ENCODE measurements at regions not wholly inside any gene's neighbourhood (a gene's known extent, or its start where the extent isn't known, plus 50 kb on each side); places are given as distances from the start of the nearest gene placed in this dataset.
A peak's percentile ranks its signal among the peaks of the same experiment; 100 is the strongest.
"Not testable (repeated sequence)": the region's sequence is repeated elsewhere in the genome, so short reads cannot be mapped to it uniquely, and the experiment has no call there.

DNA sequence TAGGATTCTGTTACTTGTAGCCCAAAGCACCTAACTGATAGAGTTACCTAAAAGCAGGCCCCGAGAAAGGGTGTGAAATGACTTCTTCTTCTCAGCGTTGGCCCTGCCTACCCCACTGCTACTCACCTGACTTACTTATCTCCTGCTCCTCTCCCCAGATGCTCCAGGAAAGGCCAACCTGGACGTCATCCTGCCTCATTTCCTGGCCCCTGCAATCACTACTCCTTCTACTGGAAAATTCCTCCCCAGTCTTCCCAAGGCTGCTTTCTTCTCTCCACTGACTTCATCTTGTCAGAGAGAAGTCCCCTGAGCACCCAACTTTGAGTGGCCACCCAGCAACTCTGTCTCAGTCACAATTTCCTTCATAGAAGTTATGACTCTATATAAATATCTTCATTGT lies 63.4 kb upstream of the KLF7 start:
- TF ChIP-seq, protein P1, sequence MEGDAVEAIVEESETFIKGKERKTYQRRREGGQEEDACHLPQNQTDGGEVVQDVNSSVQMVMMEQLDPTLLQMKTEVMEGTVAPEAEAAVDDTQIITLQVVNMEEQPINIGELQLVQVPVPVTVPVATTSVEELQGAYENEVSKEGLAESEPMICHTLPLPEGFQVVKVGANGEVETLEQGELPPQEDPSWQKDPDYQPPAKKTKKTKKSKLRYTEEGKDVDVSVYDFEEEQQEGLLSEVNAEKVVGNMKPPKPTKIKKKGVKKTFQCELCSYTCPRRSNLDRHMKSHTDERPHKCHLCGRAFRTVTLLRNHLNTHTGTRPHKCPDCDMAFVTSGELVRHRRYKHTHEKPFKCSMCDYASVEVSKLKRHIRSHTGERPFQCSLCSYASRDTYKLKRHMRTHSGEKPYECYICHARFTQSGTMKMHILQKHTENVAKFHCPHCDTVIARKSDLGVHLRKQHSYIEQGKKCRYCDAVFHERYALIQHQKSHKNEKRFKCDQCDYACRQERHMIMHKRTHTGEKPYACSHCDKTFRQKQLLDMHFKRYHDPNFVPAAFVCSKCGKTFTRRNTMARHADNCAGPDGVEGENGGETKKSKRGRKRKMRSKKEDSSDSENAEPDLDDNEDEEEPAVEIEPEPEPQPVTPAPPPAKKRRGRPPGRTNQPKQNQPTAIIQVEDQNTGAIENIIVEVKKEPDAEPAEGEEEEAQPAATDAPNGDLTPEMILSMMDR (IDR thresholded peaks at IDR 0.05; ENCODE audit: low read length, missing control alignments) = no peak
- no peak overlapping the region for H3K4me3 ChIP-seq (replicated peaks; ENCODE audit: low read depth, low read length)
- peak; percentile 44 for DNase-seq (ENCODE audit: low read depth)

GRCh38 chr2:207230261-207231105 lies 64.7 kb upstream of the KLF7 start:
- no peak overlapping the region for H3K4me3 ChIP-seq (replicated peaks; ENCODE audit: low read depth, low read length)
- no peak for DNase-seq (ENCODE audit: low read depth)
- TF ChIP-seq, protein P1 (IDR thresholded peaks at IDR 0.05; ENCODE audit: low read length, missing control alignments) = peak; percentile 56

DNA sequence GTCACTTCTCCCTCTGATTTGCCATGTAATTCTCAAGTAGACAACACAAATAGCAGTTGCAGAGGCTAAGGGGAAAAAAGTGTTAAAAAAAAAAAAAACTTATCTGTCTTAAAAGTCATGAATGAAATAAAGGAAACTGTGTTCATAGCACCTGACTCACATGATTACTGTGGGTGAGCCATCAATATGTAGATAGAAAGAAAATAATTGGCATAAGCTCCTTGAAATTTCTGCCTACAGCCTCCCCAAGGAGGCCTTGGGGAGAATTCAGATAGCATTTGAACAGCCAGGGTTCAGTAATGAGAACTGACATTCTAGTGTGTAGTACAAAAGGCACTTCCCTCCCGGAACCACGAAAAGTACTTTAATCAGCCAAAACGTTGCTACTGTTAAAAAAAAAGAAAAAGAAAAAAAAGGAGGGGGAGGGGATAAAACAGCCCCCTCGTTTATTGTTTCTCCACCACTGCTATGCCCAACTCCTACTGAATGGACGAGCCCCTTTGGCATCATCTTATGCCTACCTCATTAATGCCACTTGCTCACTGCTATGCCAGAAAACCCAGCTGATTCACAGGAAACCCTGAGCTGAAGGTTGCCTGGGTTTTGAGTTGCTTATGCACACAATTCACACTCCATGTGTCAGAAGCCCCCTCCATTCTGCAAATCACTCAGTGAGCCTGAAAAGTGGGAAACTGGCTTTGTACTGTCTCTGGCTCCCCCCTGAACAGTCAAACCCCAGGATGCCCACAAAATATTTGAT lies 65.5 kb upstream of the KLF7 start:
- TF ChIP-seq, protein P1 (IDR thresholded peaks at IDR 0.05; ENCODE audit: low read length, missing control alignments) = no peak
- H3K4me3 ChIP-seq (replicated peaks; ENCODE audit: low read depth, low read length) = no peak overlapping the region
- no peak for DNase-seq (ENCODE audit: low read depth)

DNA sequence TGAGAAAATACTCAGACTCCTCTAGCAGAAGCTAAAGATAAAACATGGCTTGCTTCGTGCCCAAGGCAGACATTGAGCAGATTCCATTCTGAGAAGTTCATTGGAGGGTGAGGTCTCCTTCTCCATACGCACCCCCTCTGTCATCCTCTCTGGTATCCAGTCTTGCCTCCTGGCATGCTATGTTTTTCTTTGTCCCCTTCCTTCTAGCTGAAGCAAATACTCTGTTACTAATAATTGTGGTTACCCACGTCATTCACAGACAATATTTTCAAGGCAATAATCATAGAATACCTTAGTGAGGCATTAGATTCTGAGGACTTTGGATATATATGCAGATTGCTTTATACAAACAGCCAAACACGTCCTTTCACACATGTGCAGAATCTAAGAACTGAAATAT lies 66.2 kb upstream of the KLF7 start:
- no peak overlapping the region for H3K4me3 ChIP-seq (replicated peaks; ENCODE audit: low read depth, low read length)
- DNase-seq (ENCODE audit: low read depth) = no peak
- TF ChIP-seq, protein P1 (IDR thresholded peaks at IDR 0.05; ENCODE audit: low read length, missing control alignments) = no peak

GRCh38 chr2:207233141-207233540 lies 67.4 kb upstream of the KLF7 start:
- DNase-seq (ENCODE audit: low read depth); H3K4me3 ChIP-seq (replicated peaks; ENCODE audit: low read depth, low read length): not testable (repeated sequence)

- no peak overlapping the region for H3K4me3 ChIP-seq (replicated peaks; ENCODE audit: low read depth, low read length)
- no peak for DNase-seq (ENCODE audit: low read depth)
- TF ChIP-seq, protein P1 (IDR thresholded peaks at IDR 0.05; ENCODE audit: low read length, missing control alignments) = no peak
These were observed 68.0 kb upstream of the KLF7 start for GRCh38 chr2:207233731-207234130.

- TF ChIP-seq, protein P1 (IDR thresholded peaks at IDR 0.05; ENCODE audit: low read length, missing control alignments) = no peak
- no peak for DNase-seq (ENCODE audit: low read depth)
These were observed 69.9 kb upstream of the KLF7 start for GRCh38 chr2:207235621-207236020.

More at GRCh38 chr2:207235621-207236020, 69.9 kb upstream of the KLF7 start:
- no peak overlapping the region for H3K4me3 ChIP-seq (replicated peaks; ENCODE audit: low read depth, low read length)
